Upper lobe of left lung (tissue), 4 donors: ENCODE measurements at regions not wholly inside any gene's neighbourhood (a gene's known extent, or its start where the extent isn't known, plus 50 kb on each side); places are given as distances from the start of the nearest gene placed in this dataset.

Experiments used
- EP300 ChIP-seq, 4 donors: sonication (generic); formaldehyde crosslinking; IDR thresholded peaks; one replicate each; pipeline ENCODE4 v1.5.1; 2017; ENCODE audit warnings: antibody characterized with exemption in 4 of 4, control low read depth in 2 of 4
- POLR2A ChIP-seq, 4 donors: fragments of 450-650 bp; IDR thresholded peaks; one replicate each; pipeline ENCODE4 v1.5.1; 2016 to 2017; ENCODE audit warnings: antibody characterized with exemption in 4 of 4, mild to moderate bottlenecking in 2 of 4
- POLR2AphosphoS5 ChIP-seq, 2 donors: sonication (generic); formaldehyde crosslinking; IDR thresholded peaks; one replicate each; pipeline ENCODE4 v1.5.1; 2017; ENCODE audit warnings: antibody characterized with exemption in 2 of 2
- TF ChIP-seq, protein P1 (sequence below), 6 experiments: fragments of 450-650 bp in 4 of 6; fragments of 200-600 bp in 2 of 6; sonication (generic) in 2 of 6; IDR thresholded peaks; one replicate each; pipeline ENCODE4 v1.5.1; 2016 to 2019; ENCODE audit warnings: antibody characterized with exemption in 6 of 6

DNA sequence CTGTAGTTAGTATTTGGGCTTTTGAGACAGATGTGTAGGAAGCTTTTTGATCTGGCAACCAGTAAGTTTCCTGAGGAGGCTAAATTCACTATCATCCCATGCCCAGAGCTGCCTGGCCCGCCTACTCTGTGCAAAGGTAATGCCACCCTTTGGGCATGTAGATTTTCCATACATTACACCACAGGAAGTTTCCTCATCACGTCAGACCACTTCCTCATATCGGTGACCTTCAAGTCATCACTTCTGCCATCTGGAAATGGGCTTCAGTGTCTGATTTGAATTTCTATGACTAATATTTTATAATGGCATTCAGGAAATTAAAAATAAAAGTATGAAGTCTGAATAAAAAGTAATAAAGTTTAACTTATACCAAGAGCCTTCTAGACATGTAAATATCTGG lies 825.4 kb downstream of the DCDC2C start:
- TF ChIP-seq POLR2A (IDR thresholded peaks at IDR 0.05), result no peak
- TF ChIP-seq, protein P1, sequence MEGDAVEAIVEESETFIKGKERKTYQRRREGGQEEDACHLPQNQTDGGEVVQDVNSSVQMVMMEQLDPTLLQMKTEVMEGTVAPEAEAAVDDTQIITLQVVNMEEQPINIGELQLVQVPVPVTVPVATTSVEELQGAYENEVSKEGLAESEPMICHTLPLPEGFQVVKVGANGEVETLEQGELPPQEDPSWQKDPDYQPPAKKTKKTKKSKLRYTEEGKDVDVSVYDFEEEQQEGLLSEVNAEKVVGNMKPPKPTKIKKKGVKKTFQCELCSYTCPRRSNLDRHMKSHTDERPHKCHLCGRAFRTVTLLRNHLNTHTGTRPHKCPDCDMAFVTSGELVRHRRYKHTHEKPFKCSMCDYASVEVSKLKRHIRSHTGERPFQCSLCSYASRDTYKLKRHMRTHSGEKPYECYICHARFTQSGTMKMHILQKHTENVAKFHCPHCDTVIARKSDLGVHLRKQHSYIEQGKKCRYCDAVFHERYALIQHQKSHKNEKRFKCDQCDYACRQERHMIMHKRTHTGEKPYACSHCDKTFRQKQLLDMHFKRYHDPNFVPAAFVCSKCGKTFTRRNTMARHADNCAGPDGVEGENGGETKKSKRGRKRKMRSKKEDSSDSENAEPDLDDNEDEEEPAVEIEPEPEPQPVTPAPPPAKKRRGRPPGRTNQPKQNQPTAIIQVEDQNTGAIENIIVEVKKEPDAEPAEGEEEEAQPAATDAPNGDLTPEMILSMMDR (IDR thresholded peaks at IDR 0.05), result no peak
- TF ChIP-seq POLR2AphosphoS5 (IDR thresholded peaks at IDR 0.05), result no peak
- no peak for TF ChIP-seq EP300 (IDR thresholded peaks at IDR 0.05)
